Glutamatergic neuron (in vitro differentiated cells): ENCODE measurements at regions not wholly inside any gene's neighbourhood (a gene's known extent, or its start where the extent isn't known, plus 50 kb on each side); places are given as distances from the start of the nearest gene placed in this dataset.
A peak's percentile ranks its signal among the peaks of the same experiment; 100 is the strongest.

Experiments
- DNase-seq: peaks from one replicate; pipeline ENCODE4 v3.0.0; 2022
- H3K27ac Mint-ChIP-seq: one replicate; pipeline ENCODE4 v1.8.0; 2020; ENCODE audit warnings: mild to moderate bottlenecking, mixed read lengths, inconsistent platforms; ENCODE audit not compliant: unreplicated experiment
- H3K27me3 Mint-ChIP-seq: one replicate; pipeline ENCODE4 v1.8.0; 2020; ENCODE audit warnings: mild to moderate bottlenecking, moderate library complexity, mixed read lengths, inconsistent platforms; ENCODE audit not compliant: unreplicated experiment
- H3K36me3 Mint-ChIP-seq: one replicate; pipeline ENCODE4 v1.8.0; 2020; ENCODE audit warnings: mild to moderate bottlenecking, mixed read lengths, inconsistent platforms; ENCODE audit not compliant: unreplicated experiment
- H3K4me1 Mint-ChIP-seq: one replicate; pipeline ENCODE4 v1.8.0; 2020; ENCODE audit warnings: mild to moderate bottlenecking, low read depth, mixed read lengths, inconsistent platforms; ENCODE audit not compliant: unreplicated experiment
- H3K4me3 Mint-ChIP-seq: one replicate; pipeline ENCODE4 v1.8.0; 2020; ENCODE audit warnings: mild to moderate bottlenecking, mixed read lengths, inconsistent platforms; ENCODE audit not compliant: unreplicated experiment
- H3K9me3 Mint-ChIP-seq: one replicate; pipeline ENCODE4 v1.8.0; 2020; ENCODE audit warnings: mild to moderate bottlenecking, moderate library complexity, mixed read lengths, inconsistent platforms; ENCODE audit not compliant: unreplicated experiment
- TF ChIP-seq, protein P1 (sequence below): fragments of 200-600 bp; sonication (generic); IDR thresholded peaks from one replicate; pipeline ENCODE4 v1.5.0; 2021; ENCODE audit not compliant: partially characterized antibody, unreplicated experiment

DNA sequence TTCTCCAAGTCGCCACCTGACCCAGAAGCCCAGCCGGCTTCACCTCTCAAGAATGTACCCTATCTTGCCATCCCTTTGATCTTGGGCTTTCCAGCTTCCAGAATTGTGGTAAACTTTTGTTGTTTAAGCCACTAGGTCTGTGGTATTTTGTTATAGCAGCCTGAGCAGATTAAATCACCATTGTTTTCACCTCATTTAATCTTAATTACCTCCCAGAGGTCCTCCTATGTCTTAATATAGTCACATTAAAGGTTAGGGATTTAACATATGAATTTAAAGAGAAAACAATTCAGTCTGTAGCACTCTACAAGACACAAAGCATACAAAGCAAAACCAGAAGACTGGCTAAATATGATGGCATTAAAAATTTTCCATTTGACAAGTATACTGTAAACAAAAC, 123.4 kb upstream of the CADM2 start:
- no peak overlapping the region for H3K27ac Mint-ChIP-seq
- TF ChIP-seq, protein P1, sequence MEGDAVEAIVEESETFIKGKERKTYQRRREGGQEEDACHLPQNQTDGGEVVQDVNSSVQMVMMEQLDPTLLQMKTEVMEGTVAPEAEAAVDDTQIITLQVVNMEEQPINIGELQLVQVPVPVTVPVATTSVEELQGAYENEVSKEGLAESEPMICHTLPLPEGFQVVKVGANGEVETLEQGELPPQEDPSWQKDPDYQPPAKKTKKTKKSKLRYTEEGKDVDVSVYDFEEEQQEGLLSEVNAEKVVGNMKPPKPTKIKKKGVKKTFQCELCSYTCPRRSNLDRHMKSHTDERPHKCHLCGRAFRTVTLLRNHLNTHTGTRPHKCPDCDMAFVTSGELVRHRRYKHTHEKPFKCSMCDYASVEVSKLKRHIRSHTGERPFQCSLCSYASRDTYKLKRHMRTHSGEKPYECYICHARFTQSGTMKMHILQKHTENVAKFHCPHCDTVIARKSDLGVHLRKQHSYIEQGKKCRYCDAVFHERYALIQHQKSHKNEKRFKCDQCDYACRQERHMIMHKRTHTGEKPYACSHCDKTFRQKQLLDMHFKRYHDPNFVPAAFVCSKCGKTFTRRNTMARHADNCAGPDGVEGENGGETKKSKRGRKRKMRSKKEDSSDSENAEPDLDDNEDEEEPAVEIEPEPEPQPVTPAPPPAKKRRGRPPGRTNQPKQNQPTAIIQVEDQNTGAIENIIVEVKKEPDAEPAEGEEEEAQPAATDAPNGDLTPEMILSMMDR, result no peak
- peaks cover 5% of the 10 kb centered on the region for H3K4me1 Mint-ChIP-seq
- H3K36me3 Mint-ChIP-seq, result peaks cover 6% of the 10 kb centered on the region
- no peaks in the 10 kb centered on the region for H3K27me3 Mint-ChIP-seq
- peaks cover 1% of the 10 kb centered on the region for H3K9me3 Mint-ChIP-seq
- no peak for DNase-seq
- no peak overlapping the region for H3K4me3 Mint-ChIP-seq

DNA sequence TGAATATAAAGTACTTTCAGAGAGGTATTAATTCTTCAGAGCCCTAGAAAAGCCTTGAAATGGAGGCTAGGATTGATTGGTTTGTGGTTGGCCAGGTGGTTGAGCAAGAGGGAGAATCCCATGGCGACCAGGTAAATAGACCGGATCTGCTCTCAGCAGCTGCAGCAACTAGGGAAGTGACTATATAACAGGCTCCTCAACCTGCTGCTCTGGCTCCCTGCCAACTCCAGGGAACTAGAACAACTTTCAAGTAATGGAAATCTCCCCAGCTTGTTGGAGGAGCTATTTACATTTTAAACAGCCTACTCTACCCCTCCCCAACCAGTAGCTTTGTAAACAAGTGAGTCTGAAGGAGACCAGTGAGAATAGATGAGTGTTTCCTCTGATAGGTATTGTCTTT, 121.8 kb upstream of the CADM2 start:
- no peak for DNase-seq
- H3K27me3 Mint-ChIP-seq, result no peaks in the 10 kb centered on the region
- H3K27ac Mint-ChIP-seq, result peak overlapping the region; percentile 31
- peaks cover 1% of the 10 kb centered on the region for H3K9me3 Mint-ChIP-seq
- H3K36me3 Mint-ChIP-seq, result peaks cover 6% of the 10 kb centered on the region
- no peak overlapping the region for H3K4me3 Mint-ChIP-seq
- peaks cover 5% of the 10 kb centered on the region for H3K4me1 Mint-ChIP-seq
- TF ChIP-seq, protein P1, result no peak

DNA sequence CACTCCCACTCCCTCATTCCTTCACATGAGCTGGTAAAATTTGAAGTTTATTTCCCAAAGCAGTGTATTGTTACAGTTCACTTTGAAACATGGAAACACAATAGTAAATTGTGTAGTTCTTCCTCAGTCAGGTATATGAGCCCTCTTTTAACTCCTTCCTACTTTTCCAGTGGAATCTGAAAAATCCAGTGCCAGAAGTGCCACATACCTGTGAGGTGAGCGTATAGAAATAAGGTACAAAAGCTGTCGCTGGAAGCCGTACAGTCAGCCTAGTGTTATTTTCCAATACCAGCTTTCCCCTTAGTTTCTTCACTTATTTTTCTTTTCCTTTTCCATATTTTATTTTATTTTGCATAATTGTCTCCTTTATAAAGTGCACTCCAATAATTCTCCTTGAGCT, 81.7 kb upstream of the CADM2 start:
- Mint-ChIP-seq H3K27me3 (peaks cover 2% of the 10 kb centered on the region), H3K9me3 (no peaks in the 10 kb centered on the region), H3K4me3 (no peak overlapping the region), H3K36me3 (no peaks in the 10 kb centered on the region), H3K4me1 (no peaks in the 10 kb centered on the region), H3K27ac (no peak overlapping the region)
- DNase-seq, result no peak
- TF ChIP-seq, protein P1, result no peak

DNA sequence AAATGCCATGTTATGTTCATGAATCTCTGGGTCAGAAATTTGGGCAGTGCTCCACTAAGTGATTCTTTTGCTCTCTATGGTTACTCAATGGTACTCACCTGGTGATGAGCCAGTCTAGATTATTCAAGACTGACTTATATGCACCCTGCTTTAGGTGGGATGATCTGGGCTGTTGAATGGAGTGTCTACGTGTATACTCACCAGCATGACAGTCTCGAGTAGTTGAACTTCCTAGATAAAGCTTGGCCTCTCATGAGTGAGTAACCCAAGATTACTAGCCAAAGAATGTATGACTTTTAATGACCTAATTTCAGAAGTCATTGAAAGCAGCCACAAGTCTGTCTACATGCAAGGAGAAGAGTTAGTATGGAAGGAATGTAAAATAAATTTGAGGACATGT, 77.5 kb upstream of the CADM2 start:
- no peak overlapping the region for H3K27ac Mint-ChIP-seq
- no peak overlapping the region for H3K4me3 Mint-ChIP-seq
- TF ChIP-seq, protein P1, result no peak
- no peaks in the 10 kb centered on the region for H3K36me3 Mint-ChIP-seq
- H3K27me3 Mint-ChIP-seq, result no peaks in the 10 kb centered on the region
- no peaks in the 10 kb centered on the region for H3K9me3 Mint-ChIP-seq
- H3K4me1 Mint-ChIP-seq, result no peaks in the 10 kb centered on the region
- DNase-seq, result no peak

DNA sequence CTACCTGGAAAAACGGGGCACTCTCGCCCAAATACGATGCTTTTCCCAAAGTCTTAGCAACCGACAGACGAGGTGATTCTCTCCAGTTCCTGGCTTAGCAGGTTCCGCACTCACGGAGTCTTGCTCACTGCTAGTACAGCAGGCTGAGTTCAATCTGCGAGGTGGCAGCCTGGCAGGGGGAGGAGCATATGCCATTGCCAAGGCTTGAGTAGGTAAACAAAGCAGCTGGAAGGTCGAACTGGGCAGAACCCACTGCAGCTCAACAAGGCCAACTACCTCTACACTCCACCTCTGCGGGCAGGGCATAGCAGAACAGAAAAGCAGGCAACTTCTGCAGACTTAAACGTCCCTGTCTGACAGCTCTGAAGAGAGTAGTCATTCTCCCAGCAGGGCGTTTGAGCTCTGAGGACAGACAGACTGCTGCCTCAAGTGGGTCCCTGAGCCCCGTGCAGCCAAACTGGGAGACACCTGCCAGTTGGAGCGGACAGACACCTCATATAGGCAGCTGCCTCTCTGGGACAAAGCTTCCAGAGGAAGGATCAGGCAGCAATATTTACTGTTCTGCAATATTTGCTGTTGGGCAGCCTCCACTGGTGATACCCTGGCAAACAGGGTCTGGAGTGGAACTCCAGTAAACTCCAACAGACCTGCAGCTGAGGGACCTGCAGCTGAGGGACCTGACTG, 73.4 kb upstream of the CADM2 start:
- H3K27ac Mint-ChIP-seq, result no peak overlapping the region
- no peak overlapping the region for H3K4me3 Mint-ChIP-seq
- DNase-seq, result no peak
- H3K9me3 Mint-ChIP-seq, result peaks cover 1% of the 10 kb centered on the region
- no peaks in the 10 kb centered on the region for H3K36me3 Mint-ChIP-seq
- H3K27me3 Mint-ChIP-seq, result no peaks in the 10 kb centered on the region
- H3K4me1 Mint-ChIP-seq, result no peaks in the 10 kb centered on the region
- TF ChIP-seq, protein P1, result no peak
